Loucy (cell line): ENCODE measurements at regions not wholly inside any gene's neighbourhood (a gene's known extent, or its start where the extent isn't known, plus 50 kb on each side); places are given as distances from the start of the nearest gene placed in this dataset.

Source experiments
- EZH2phosphoT487 ChIP-seq: fragments of 200-600 bp; IDR thresholded peaks from 2 replicates; pipeline ENCODE4 v1.6.1; 2018; ENCODE audit warnings: antibody characterized with exemption, mild to moderate bottlenecking, moderate library complexity, borderline replicate concordance
- TF ChIP-seq, protein P1 (sequence below): fragments of 200-600 bp; sonication (generic); conservative IDR thresholded peaks from 2 replicates; pipeline ENCODE4 v1.5.1; 2014; ENCODE audit warnings: mild to moderate bottlenecking, antibody characterized with exemption, low read length

DNA sequence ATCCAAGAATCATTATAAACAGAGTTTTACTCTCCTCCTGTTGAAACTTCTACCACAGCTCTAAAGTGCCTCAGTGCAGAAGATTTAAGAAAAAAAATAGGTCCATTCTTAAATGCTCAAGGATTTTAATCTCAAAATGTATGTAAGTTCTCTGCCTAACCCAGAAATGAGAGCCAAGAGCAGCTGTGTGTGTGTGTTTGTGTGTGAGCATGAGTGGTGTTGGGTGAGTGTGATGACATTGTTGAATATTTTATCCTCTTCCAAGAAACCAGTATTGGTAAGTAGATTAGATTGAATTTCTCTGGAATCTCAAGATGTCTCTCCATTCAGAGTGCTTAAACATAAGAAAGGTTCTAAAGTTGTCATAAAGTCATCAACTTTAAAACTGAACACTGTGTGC lies 363.6 kb upstream of the NFE2L3 start:
- TF ChIP-seq EZH2phosphoT487, result no peak
- TF ChIP-seq, protein P1, sequence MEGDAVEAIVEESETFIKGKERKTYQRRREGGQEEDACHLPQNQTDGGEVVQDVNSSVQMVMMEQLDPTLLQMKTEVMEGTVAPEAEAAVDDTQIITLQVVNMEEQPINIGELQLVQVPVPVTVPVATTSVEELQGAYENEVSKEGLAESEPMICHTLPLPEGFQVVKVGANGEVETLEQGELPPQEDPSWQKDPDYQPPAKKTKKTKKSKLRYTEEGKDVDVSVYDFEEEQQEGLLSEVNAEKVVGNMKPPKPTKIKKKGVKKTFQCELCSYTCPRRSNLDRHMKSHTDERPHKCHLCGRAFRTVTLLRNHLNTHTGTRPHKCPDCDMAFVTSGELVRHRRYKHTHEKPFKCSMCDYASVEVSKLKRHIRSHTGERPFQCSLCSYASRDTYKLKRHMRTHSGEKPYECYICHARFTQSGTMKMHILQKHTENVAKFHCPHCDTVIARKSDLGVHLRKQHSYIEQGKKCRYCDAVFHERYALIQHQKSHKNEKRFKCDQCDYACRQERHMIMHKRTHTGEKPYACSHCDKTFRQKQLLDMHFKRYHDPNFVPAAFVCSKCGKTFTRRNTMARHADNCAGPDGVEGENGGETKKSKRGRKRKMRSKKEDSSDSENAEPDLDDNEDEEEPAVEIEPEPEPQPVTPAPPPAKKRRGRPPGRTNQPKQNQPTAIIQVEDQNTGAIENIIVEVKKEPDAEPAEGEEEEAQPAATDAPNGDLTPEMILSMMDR, result no peak
